CD4-positive, alpha-beta T cell treated with Interferon alpha-2 for 1 hour (primary cell): ENCODE measurements at regions not wholly inside any gene's neighbourhood (a gene's known extent, or its start where the extent isn't known, plus 50 kb on each side); places are given as distances from the start of the nearest gene placed in this dataset.
A peak's percentile ranks its signal among the peaks of the same experiment; 100 is the strongest.
"Not testable (repeated sequence)": the region's sequence is repeated elsewhere in the genome, so short reads cannot be mapped to it uniquely, and the experiment has no call there.

Experiments used
- DNase-seq, 2 donors: peaks; one replicate each; pipeline ENCODE4 v3.0.0-alpha.2; 2020 to 2022

DNA sequence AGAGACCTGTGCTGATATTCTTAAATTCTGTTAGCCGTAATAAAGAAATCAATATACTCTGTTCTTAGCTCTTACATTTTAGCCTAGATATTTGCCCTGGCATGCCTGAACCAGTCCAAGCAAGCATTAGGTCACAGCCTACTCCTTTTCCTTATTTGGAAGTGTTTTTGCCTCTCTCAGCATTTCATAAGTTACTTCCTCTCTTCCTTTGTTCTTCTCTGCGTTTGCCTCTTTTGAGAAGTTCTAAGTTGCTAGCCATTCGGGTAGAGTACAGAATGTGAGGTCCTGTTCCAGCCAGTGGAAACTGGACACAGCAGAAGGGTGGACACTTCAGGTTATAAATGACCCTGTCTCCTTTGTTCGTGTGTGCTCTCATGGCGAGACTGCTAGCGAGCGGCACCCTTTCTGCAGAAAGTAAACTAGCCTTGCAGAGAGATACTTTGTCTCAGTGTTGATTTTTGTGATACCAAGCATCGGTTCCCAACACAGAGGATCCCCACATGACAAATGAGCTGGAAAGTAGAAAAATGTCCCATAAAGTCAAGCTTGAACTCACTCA is 75.0 kb upstream of the FAM153A start:
- not testable (repeated sequence) for DNase-seq

DNA sequence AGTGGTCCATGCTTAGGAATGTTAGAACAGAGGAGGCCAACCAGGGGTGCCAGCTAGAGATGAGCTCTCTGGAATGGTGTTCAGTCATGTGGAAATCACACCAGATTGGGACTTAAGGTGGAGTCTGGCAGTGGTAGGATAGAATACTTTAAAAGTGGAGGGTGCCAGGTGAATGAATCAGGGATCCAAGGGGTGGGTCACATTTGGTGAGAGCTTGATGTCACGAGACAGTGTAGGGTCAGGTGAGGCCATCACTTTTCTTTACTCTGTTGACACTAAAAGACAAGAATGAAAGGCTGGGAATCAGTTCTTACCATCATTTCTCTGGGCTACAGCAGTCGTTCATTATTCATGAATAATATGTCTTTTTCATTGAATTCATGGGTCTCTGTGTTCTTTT is 73.8 kb upstream of the FAM153A start:
- DNase-seq, result not testable (repeated sequence)

DNA sequence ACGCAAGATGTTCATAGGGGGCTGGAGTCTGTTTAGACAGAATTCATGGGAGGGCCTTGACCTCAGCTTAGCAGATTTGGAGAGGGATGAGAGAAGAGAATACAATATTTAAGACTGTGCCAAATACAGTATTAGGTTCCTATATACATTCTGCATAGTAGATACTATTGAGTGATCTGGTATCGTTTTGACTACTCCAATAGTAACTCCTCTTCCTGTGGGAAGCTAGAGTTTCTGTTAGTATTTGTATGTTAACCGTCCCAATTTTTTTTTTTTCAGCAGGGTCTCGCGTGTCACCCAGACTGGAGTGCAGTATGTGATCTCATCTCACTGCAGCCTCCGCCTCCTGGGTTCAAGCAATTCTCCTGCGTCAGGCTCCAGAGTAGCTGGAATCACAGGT is 65.2 kb upstream of the FAM153A start:
- DNase-seq, result not testable (repeated sequence)

DNA sequence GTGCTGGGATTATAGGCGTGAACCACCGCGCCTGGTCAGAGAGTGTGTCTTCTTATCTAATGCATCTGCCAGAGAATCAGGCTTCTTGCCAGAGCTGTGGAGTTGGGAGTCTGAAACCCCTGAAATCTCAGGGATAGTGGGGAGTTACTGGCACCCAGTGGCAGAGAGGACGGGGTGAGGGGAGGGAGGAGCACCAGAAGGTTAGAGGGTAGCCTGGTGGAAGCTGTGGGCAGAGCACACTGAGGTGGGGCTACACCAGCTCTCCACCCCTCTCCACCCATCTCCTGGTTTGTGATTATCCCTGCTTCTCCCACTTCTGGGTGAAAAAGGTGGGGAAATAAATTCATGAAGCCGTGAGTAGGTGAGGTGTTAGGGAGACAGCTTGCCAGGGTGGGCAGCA is 63.9 kb upstream of the FAM153A start:
- DNase-seq, result peak; percentile 5 to 12

DNA sequence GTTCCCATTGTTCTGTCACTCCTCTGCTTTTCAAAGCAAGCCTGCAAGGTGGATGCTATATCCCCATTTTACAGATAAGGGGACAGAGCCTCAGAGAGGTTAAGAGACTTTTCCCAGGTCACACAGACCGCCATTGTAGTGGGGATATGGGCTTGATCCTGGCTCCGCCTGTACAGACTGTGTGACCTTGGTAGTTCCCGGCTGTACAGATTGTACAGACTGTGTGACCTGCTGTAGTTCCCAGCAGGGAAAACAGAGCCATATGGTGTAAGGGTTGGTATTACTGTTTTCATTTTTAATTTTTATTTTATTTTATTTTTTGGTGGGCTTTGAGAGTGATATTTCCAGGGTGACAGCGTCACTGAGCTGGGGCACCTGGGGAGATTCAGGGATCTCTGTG is 63.2 kb upstream of the FAM153A start:
- DNase-seq, result not testable (repeated sequence)

DNA sequence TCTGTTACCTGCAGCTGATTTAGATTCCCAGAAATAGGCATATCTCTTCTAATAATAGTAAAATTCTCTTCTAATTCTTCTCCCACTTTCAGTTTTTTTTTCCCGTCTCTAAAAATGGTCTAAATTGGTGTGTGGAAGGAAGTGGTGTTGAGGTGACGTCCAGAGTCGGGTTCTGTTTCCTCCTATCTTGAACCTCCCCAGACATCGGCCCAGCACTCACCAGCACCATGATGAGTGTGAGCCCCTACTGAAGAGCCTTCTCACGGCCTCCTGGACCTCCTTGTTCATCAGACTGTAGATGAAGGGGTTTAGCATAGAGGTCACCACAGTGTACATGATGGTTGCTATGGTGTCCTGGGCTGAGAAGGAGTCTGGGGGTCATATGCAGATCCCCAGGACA is 53.5 kb upstream of the FAM153A start:
- DNase-seq, result peak; percentile 25 to 49
